UCSD-AML1 (cell line): ENCODE measurements at regions not wholly inside any gene's neighbourhood (a gene's known extent, or its start where the extent isn't known, plus 50 kb on each side); places are given as distances from the start of the nearest gene placed in this dataset.
"Not testable (repeated sequence)": the region's sequence is repeated elsewhere in the genome, so short reads cannot be mapped to it uniquely, and the experiment has no call there.

Source experiments
- DNase-seq: peaks from one replicate; lab custom pipeline; 2025; ENCODE audit not compliant: unreplicated experiment; lab: John Stamatoyannopoulos, UW

DNA sequence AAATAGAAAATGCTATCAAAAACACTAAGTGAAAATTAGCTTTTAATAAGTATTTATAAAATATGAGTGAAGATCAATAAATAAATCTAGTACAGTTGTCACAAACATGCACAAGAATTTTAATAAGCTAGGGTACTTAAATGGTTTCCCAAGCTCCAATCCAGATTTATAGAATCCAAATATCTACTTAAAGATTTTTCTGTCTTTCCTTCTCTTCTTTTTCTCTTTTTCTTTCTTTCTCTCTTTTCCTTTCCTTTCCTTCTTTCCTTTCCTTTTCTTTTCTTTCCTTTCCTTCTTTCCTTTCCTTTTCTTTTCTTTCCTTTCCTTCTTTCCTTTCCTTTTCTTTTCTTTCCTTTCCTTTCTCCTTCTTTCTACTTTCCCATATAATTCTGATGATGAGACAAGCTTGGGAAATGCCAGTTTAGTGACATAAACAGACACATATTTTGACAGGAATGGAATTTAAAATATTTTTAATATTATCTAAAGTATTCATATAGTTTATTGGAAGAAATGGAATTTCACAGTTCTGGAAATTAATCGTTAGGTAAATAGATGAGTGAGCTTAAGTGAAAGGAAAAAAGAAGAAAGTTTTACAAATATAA is 832.8 kb downstream of the NR2F1-AS1 start:
- no peak for DNase-seq

DNA sequence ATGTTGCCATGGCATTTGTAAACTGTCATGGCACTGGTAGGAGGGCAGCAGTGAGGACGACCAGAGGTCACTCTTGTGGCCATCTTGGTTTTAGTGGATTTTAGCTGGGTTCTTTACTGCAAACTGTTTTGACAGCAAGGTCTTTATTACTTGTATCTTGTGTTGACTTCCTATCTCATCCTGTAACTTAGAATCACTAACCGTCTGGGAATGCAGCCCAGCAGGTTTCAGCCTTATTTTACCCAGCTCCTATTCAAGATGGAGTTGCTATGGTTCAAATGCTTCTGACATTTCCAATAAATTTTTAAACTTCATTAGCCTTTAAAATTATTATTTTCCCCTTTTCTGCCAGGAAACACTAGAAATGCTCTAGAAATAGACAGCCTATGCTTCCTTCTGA is 839.1 kb downstream of the NR2F1-AS1 start:
- no peak for DNase-seq

DNA sequence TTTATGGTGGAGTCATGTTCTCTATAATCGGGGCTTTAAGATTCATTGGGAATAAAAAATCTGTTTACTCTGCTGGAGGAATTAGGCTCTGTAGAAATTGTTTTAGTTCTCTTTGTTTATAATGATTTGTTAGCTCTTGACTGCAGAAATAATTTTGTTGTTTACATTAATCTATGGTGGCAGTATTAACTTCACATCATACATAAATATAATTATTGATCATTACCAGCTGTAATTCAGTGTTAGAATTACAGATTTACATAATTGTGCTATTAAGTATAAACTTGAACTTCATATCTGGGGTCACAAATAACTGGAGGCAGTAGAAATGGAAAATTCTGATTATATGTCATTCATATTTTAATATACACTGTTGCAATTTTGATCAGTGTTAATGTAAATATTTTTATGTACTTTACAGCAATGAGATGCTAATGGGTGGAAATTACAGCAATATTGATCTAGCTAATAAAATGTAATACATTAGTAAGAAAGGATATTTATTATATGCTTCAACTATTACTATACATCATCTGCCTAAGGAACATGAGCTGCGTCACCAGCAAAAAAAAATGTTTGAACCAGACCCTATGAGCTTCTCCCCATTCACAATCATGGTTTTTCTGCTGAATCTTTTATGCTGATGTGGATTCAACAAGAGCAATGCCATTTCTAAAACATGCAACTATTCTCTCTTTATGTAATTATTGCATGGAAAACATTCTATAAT is 846.6 kb downstream of the NR2F1-AS1 start:
- no peak for DNase-seq

DNA sequence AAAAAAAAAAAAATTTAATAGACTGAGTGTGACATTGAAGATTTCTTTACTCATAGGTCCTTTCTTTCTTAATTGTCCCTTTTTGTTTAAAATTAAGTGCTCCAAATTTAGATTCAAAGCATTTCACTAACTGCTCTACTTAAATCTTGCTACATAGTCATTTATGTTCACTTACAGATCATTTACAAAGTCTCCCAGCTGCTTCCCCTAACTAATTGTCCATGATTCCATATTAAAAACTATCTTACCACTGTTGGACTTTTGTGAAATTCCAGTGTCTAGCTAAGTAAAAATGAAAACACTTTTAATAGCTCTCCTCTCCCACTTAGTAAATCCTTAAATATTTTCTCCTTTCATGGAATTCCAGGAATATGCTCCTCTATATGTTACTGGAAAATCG is 850.5 kb downstream of the NR2F1-AS1 start:
- no peak for DNase-seq

DNA sequence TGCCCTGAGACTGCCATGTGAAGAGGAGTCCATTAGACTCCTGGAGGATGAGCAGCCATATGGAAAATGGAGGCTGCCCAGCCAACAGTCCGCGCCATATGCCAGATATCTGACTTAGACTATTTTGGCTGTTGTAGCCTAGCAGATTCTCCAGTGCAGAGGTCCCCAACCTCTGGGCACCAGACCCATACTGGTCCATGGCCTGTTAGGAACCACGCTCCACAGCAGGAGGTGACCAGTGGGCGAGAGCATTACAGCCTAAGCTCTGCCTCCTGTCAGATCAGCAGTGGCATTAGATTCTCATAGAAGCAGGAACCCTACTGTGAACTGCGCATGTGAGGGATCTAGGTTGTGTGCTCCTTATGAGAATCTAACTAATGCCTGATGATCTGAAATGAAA is 851.9 kb downstream of the NR2F1-AS1 start:
- DNase-seq: no peak

DNA sequence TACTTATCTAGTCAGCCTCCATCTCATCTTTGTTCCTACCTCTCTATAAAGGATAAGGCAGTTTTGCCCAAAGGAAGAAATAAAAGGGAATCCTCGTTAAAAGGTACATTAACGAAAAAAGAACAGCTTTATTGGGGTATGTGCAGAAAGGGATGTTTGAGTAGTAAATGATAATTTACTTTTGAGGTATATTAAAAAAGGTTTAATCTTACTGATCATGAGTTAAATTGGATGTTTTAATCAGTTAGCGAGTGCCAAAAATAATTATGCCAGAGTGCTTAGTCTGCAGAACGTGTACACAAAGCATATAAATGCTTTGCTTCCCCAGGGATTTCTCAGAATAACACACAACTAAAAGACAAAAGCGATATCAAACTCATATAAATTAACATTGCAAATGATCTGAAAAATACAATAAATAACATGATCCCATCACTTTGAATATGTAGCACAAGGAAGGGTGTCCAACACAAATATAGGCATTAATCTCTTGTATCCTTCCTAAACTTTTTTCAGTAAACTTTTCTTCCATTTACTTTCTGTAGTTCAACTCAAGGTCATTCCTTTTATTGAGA is 865.0 kb downstream of the NR2F1-AS1 start:
- DNase-seq: no peak

DNA sequence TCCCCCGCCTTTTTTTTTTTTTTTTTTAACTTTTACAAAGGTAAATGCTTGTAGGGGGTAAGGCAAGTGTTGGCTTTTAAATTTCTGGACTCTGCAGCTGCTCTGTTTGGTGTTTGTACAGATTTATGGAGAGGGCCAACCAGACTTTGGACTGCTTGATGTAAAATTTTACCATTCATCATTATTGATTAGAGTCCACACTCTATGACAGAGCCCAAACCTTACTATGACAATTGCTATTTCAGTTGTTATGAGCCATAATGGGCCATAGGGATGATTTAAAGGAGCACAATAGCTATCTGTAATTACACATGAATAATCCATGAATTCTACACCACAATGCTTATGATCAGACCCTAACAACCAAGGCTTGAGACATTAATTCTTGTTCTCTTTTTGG is 867.2 kb downstream of the NR2F1-AS1 start:
- DNase-seq: no peak

DNA sequence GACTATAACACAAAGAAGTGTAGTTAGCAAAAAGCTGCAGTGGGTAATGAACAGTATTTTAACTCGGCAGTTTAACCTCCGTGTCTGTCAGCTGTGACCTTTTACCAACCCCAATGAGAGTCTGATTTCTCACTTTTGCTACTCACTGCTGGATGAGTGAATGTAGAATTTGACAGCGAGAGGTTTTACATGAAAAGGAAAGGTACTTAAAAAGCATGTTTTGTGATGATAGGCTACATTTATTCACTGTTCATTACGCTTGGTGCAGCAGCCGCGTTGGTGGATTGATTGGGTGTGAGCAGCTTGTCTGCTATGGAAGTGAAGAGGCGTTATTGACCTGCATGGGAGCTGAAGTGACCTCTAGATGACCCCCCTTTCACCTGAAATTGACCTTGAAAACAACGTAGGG is 867.7 kb downstream of the NR2F1-AS1 start:
- DNase-seq: no peak

DNA sequence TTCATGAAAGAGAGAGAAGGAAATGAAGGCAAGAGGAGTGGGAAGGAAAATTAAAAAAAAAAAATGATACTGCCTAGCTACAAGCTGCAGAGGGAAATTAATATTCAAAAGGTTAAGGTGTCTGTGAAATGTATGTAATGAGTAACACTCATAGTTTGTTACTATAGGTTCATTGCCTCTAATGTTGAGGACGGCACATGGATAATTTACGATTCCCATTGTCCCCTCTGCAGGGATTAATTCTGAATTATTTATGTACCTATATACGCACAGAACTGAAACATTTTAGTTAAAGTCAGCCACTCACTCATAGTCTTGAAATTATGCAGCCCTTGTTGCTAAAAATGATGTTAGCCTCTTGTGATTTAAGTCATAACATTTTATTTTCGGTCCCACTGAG is 869.1 kb downstream of the NR2F1-AS1 start:
- DNase-seq: no peak

DNA sequence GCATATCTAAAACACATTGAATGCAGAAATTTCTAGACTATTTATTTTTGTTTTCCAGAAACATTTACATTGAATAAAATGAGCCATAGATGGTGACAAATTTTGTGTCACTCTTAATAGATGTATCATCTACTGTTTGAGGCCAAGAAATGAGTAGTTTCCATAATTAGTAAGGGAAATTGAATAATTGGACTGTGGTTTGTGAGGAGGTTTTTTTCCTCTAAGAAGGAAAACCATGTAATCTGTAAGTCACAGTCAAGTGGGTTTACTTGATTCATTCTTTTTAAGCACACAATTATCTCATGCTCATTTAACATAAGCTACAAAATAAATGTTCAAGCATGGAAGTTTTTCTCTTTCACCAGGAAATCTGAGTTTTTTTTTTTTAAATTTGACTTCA is 876.4 kb downstream of the NR2F1-AS1 start:
- DNase-seq: no peak

DNA sequence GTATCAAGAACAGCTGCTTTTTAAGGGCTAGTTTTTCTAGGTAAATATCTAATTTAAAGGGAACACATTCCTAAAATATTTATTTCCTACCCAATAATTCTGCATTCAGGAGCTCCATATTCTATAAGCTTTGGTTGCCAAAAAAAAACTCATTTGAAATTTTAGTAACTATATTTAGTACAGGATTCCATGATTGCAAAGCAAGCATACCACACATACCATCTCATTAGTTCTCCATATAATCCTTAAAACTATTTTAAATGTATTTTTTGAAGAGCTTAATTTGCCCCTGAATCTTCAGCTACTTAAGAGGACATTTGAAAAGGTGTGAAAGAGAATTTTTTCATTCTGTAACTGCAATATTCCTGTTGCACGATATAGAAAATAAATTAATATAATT is 877.0 kb downstream of the NR2F1-AS1 start:
- no peak for DNase-seq

DNA sequence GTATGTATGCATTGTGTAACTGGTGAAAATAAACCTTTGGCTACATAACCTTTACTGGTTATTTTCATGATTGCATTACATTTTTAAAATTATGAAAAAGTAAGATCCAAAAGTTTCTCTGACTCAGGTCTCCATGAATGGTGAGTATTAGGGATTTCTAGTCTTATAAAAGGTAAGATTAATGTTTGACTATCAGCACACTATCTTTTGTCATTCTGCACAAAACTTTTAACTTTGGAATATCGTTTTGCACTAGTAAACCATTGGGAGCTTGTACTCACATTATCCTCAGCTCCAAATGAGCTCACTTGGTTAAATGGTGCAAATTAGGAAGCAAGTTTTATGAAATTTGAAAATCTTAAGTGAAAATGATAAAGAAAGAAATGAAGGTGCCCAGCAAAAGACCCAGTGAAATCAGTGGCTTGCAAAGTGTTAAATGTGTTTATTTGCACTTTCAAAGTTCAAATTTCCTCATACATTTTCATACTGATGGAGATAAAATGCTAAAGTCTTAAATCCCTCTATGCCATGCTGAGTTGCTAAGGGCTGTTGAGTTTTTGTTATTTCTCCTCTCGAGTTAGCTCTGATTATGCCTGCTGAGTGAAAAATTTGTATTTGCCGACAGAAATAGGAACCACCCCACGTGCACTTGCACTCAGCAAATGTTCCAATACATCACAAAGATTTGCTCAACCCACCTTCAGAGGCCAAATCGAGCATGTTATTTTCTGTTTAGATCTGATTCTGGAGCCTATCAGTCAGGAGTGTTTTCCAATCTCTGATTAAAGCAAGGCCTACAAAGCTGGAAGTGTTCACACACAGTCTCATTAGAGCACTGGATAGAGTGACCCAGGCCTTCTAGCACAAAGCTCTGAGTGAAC is 885.7 kb downstream of the NR2F1-AS1 start:
- DNase-seq: no peak

DNA sequence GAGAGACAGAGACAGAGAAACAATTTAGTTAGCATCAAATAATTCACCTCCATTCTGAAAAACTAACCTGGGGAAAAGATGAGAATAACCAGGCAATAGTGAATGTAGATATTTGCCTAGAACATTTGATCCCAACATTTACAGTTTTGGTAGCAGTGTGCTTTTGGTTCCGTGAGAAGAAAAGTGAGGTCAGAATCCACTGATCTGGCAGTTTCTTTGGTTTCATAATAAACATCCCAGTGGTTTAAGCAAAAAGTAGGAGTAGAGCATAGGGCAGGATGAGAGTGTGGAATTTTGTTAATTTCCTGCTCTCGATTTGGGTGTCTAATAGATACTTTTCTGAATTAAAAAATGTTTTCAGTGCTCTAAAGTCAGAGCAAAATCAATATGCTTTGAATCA is 887.0 kb downstream of the NR2F1-AS1 start:
- no peak for DNase-seq

DNA sequence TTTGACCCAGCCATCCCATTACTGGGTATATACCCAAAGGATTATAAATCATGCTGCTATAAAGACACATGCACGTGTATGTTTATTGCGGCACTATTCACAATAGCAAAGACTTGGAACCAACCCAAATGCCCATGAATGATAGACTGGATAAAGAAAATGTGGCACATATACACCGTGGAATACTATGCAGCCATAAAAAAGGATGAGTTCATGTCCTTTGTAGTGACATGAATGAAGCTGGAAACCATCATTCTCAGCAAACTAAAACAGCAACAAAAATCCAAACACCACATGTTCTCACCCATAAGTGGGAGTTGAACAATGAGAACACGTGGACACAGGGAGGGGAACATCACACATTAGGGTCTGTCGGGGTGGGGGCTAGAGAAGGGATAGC is 889.1 kb downstream of the NR2F1-AS1 start:
- DNase-seq: not testable (repeated sequence)

DNA sequence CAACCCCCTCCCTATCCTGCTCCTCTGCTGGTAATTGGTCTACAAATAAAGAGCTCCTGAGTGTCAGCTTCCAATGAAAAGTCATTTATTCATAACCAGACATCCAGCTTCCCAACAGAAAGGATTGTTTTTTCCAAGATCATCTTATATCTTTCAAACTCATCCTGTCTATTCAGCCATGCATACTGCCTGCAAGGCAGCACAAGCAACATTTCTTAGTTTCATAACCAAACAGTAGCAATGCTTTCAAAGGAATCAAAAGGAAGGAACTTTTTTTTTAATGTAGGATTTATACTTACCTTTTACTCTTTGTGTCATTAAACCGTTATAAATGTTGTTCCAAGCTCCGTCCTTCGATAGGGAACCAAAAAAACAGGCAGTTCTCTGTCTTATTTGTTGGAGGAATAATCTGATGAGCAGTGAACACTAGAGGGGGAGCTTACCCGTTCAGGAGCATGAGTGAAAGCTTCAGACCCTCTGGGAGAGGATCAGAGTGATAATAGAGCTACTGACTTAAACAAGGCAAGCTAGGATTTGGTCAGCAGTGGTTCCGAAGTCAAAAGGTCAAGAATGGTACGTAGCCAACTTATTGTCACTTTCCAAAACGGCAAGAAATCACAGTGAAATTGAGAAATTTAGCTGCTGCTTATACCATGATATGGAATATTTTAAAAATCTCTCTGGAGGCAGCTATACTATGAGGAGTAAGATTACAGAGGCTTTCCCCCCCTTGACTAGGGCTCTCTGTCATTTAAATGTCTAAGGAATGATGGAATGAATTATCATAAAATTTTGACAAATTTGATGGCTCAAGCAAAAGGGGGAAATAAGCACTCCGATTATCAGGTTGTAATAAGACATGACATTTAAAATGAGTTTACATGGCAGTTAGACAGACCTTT is 892.9 kb downstream of the NR2F1-AS1 start:
- no peak for DNase-seq

DNA sequence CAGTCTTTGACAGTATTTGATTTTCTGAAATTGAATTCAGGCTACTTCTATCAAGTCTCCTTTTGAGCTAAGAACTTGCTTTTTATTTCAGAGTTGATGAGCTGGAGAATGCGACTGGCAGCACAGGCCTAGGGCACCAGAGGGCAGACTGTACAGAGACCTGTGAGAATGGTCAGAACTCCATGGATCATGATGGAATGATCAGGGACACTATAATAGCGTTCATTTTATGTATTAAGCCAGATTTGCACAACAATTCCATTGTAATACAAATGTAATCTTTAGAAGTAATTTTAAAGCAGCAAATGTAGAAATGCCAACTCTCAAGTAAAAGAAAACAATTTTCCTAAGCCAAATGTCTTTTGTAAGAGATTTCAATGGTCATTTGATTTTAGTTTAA is 902.4 kb downstream of the NR2F1-AS1 start:
- DNase-seq: no peak

DNA sequence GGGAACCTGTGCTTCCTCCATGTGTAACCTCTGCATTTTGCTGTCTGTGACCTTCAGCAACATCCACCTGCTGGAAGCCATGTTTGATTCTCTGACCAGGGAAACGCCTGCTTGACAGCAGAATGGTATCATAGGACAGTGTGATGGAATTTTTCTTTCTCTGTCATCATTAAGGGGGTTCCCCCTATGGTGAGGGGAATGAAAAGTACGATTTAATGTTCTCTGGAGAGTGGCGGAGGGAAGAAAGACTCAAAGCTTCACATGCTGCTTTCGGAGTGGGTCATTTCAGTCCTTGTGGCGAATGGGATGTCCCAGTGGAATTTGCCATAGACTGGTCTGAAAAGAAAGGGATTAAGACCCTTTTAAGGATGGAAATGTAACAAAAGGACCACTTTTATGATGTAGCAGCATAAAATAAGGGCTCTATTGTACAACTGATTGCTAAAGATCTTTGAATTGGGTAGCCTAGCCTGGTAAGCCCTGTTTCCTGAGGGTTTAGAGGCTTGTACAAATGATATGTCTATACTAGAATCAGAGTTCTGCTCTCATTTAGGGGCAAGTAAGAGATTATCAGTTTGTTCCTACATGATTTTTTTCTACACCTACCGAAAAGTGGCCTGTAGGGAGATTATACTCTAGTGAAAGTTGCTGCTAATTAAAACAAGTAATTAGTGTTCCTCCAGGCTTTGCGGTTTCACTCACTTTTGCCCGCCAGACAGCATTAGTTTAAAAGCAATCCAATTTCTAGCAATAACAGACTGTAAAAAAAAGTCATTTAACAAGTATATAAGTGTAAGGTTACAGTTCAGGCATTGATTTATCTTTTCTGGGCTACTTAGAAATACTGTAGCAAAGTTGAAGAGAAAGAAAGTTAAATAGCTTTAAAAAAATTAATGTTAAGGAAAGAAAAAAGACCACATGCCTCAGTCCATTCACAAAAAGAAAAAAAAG is 904.5 kb downstream of the NR2F1-AS1 start:
- DNase-seq: no peak

DNA sequence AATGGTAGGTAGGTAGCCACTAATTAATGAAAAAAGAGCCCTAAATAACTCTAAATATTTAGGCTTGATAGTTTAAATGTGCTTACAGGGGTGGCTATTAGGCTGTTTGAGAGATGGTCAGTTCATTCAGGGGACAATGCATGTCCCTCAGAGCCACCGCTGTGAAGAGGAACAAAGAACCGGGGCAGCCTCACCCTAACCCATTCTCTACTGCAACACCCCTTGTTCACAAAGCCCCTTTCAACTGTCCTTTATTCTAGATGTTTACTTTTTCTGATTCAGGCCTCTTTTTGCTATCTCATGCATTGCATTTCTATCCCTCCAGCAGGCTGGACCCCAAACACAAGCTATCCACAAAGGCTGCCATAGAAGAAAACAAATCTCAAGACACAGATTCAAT is 906.7 kb downstream of the NR2F1-AS1 start:
- DNase-seq: no peak

DNA sequence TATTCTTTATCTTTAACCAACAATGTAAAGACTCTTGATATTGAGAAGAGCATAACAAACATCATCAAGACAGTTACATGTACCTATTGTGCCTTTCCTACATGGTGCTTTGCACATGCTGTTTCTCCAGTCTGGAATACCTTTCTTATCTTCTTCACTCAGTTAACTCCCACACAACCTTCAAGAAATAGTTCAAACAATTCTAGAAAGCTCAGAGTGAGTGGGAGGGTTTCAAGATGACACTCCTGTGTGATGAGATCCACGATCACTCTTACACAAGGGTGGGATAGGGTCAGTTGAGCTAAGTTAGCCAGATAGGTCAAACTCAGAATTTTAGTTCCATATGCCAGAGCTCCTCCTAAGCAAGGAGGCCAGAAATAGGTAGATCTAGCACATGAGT is 915.5 kb downstream of the NR2F1-AS1 start:
- no peak for DNase-seq

DNA sequence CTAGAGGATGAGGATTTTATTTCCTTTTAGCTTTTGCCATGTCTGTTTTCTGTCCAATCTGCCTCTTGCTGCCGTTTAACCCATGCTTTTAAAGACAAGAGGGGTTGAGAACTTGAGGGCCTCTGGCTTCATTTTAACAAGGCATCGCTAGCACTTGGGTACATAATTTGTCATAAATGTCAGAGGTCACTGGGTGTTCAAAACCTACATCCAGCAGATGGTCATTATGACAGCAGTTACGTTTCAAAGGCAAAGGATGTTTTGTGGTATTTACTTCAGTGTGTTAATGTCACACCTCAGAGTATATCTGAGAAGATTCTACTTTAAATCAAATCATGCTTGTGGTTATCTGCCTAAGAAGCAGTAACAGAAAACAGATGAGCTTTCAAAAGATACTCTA is 918.3 kb downstream of the NR2F1-AS1 start:
- DNase-seq: no peak
